GM12865 (cell line): ENCODE measurements at regions not wholly inside any gene's neighbourhood (a gene's known extent, or its start where the extent isn't known, plus 50 kb on each side); places are given as distances from the start of the nearest gene placed in this dataset.

ENCODE experiments used
- DNase-seq: peaks from one replicate; pipeline ENCODE4 v3.0.0; 2010; ENCODE audit warnings: low read depth
- H3K4me3 ChIP-seq: 2 replicates; pipeline ENCODE4 v1.5.1; 2011; ENCODE audit warnings: mild to moderate bottlenecking, low read depth, low read length, control low read depth
- TF ChIP-seq, protein P1 (sequence below): IDR thresholded peaks from 2 replicates; pipeline ENCODE4 v1.5.1; 2011; ENCODE audit warnings: low read length, control low read depth, low read depth, inconsistent platforms; ENCODE audit not compliant: insufficient read depth; ENCODE audit errors: missing control alignments

GRCh38 chr2:188665727-188666304, 308.4 kb upstream of the COL3A1 start:
- no peak overlapping the region for H3K4me3 ChIP-seq
- TF ChIP-seq, protein P1, sequence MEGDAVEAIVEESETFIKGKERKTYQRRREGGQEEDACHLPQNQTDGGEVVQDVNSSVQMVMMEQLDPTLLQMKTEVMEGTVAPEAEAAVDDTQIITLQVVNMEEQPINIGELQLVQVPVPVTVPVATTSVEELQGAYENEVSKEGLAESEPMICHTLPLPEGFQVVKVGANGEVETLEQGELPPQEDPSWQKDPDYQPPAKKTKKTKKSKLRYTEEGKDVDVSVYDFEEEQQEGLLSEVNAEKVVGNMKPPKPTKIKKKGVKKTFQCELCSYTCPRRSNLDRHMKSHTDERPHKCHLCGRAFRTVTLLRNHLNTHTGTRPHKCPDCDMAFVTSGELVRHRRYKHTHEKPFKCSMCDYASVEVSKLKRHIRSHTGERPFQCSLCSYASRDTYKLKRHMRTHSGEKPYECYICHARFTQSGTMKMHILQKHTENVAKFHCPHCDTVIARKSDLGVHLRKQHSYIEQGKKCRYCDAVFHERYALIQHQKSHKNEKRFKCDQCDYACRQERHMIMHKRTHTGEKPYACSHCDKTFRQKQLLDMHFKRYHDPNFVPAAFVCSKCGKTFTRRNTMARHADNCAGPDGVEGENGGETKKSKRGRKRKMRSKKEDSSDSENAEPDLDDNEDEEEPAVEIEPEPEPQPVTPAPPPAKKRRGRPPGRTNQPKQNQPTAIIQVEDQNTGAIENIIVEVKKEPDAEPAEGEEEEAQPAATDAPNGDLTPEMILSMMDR: no peak
- no peak for DNase-seq

DNA sequence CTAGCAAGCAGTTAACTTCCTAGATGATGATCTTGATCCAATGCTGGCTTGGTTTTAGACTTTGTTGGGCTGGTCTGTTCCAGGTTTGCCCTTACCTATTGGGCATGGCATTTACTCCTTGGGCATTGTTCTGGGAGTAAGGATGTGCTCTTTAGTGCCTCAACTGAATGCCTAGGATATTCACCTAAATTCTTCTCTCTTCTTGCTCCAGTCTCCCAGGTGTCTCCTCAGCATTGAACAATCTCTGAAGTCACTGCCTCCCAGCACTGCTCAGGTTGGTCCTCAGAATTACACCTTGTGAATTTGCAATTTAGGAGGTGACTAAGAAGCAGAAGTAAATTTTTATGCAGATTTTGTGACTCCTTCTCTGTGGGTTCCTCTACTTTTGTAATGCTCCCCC, 307.7 kb upstream of the COL3A1 start:
- H3K4me3 ChIP-seq: no peak overlapping the region
- DNase-seq: no peak
- TF ChIP-seq, protein P1: no peak

DNA sequence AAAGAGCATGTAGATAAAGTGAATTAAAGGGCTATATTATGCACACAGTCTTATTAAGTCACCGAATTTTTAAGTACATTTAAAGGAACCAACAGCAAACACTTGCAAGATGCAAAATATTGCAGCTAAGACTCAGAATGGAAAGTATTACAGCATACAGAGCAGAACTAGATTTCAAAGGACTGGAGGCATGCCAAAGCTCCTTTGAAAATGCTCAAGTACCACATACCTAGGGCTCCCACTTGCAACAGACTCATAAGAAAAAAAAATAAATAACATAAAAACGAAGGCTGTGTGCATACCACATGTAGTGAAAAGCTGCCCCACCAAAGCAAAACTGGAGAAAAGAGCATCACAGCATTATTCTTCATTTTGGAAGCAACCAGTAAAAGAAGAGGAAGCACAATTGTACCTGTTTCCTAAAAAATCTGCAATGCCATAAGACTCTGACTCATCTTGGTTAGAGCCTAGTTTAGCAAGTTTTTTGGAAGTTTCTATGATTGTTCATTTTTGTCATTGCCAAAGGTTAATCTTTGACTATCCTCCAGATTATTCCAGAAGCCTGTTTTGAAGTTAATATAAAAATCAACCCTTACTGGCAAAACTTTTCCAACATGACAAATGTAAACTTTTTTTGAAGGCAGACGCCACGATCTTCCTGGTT, 306.0 kb upstream of the COL3A1 start:
- DNase-seq: no peak
- TF ChIP-seq, protein P1: no peak
- H3K4me3 ChIP-seq: no peak overlapping the region

DNA sequence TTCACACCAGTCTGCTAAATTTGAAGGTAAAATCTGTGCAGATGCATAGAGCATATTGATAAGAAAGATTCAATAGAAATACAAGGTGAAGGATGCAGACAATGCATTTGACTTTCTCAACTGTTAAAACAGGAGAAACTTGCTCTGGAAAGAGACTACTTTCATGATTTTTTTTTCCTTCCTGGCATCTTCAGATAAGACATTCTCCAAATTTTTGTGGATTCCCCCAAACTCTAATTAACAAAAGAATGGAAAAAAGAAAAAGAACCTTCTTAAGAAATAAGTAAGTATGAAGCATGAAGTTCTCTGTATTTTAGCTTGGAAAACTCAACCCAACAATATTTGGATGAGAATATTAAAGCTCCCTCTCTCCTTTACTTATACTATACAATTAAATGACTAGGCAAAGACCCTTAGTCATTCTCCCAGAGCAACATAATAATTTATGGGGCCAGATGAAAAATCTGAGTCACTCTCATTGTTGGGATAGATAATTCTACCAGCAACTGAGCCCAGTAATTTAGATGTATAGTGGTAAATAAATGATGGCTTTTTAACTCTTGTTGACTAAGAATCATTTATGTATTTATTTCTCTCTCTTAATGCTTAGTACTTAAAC, 298.7 kb upstream of the COL3A1 start:
- no peak for DNase-seq
- no peak overlapping the region for H3K4me3 ChIP-seq
- TF ChIP-seq, protein P1: no peak

DNA sequence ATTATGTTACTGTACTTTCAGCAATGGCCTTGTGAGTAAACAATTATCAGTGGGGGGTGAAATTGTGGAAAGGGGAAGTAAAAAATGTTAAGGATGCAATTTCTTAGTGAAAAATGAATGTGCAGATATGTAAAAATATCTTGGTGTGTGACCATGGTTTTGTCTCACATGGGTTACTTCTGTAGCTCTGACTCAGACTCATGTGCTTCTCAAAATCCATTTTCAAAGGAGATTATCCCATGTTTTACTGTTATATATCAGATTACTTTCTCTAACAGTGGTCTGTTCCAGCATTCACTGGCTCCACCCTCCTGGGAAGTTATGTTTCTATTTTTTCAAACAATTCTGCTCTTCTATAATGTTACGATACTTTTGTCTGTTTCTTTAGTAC, 298.2 kb upstream of the COL3A1 start:
- no peak overlapping the region for H3K4me3 ChIP-seq
- TF ChIP-seq, protein P1: no peak
- DNase-seq: no peak

DNA sequence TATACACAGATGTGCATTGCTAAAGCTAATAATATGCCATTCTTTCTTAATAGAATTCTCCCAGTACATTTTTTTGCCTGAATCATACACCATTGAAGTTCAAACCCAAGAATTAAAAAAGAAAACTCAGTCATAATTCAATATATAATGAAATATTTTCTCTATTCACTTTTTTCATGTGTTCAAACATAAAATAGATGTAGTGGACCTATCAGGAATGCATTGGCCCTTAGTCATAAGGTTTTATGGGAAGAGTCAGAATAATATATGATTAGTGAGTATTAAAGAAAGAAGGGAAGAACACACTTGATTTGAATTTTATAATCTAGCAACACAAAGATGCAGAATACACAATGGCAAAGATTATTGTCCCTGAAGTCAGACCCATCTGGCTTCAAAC, 297.0 kb upstream of the COL3A1 start:
- TF ChIP-seq, protein P1: no peak
- no peak for DNase-seq
- no peak overlapping the region for H3K4me3 ChIP-seq

GRCh38 chr2:188678882-188679281, 295.3 kb upstream of the COL3A1 start:
- DNase-seq: no peak
- TF ChIP-seq, protein P1: no peak

More at GRCh38 chr2:188678882-188679281, 295.3 kb upstream of the COL3A1 start:
- H3K4me3 ChIP-seq: no peak overlapping the region
